ENCODE measurements at regions not wholly inside any gene's neighbourhood (a gene's known extent, or its start where the extent isn't known, plus 50 kb on each side); places are given as distances from the start of the nearest gene placed in this dataset.

GRCh38 chr6:140153703-140154102 is 779.3 kb upstream of the CITED2 start:
- no peak for TF ChIP-seq CTCF (IDR thresholded peaks at IDR 0.05; ENCODE audit: poor library complexity, severe bottlenecking)
- TF ChIP-seq POLR2AphosphoS5 (IDR thresholded peaks at IDR 0.05), result no peak
- no peak for TF ChIP-seq EP300 (conservative IDR thresholded peaks at IDR 0.05; ENCODE audit: poor library complexity, severe bottlenecking)
- no peak for TF ChIP-seq SMC3 (conservative IDR thresholded peaks at IDR 0.05; ENCODE audit: poor library complexity)
- no peak for TF ChIP-seq EZH2 (IDR thresholded peaks at IDR 0.05; ENCODE audit: borderline replicate concordance, insufficient read depth, low read length, poor library complexity, severe bottlenecking)
- TF ChIP-seq RAD21 (conservative IDR thresholded peaks at IDR 0.05), result no peak
- no peak for TF ChIP-seq MXI1 (conservative IDR thresholded peaks at IDR 0.05; ENCODE audit: poor library complexity, severe bottlenecking)

All from neural cell (in vitro differentiated cells).